ENCODE measurements at regions not wholly inside any gene's neighbourhood (a gene's known extent, or its start where the extent isn't known, plus 50 kb on each side); places are given as distances from the start of the nearest gene placed in this dataset.

DNA sequence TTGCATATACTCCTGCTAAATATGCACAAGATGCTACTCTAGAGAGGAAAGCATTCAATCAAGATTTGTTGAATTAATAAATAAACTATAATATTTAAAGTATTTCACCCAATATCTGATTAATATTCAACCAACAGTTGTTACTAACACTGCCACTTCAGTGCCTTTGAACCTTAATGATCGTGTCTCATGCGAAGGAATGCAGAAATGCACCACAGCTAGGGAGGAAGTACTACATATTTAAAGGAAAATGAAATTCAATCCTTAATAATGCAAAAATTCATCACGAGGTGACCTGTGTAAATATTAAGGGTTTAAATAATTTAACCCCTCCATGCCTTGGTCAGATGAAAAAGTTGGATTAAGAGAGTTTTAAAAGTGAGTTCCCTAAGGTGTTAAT is 114.2 kb upstream of the DAZL start:
- TF ChIP-seq, protein P1, sequence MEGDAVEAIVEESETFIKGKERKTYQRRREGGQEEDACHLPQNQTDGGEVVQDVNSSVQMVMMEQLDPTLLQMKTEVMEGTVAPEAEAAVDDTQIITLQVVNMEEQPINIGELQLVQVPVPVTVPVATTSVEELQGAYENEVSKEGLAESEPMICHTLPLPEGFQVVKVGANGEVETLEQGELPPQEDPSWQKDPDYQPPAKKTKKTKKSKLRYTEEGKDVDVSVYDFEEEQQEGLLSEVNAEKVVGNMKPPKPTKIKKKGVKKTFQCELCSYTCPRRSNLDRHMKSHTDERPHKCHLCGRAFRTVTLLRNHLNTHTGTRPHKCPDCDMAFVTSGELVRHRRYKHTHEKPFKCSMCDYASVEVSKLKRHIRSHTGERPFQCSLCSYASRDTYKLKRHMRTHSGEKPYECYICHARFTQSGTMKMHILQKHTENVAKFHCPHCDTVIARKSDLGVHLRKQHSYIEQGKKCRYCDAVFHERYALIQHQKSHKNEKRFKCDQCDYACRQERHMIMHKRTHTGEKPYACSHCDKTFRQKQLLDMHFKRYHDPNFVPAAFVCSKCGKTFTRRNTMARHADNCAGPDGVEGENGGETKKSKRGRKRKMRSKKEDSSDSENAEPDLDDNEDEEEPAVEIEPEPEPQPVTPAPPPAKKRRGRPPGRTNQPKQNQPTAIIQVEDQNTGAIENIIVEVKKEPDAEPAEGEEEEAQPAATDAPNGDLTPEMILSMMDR (conservative IDR thresholded peaks at IDR 0.05), result no peak
- no peak for TF ChIP-seq ZFX (IDR thresholded peaks at IDR 0.05)
